Naive thymus-derived CD4-positive, alpha-beta T cell (primary cell): ENCODE measurements at regions not wholly inside any gene's neighbourhood (a gene's known extent, or its start where the extent isn't known, plus 50 kb on each side); places are given as distances from the start of the nearest gene placed in this dataset.
A peak's percentile ranks its signal among the peaks of the same experiment; 100 is the strongest.
"Not testable (repeated sequence)": the region's sequence is repeated elsewhere in the genome, so short reads cannot be mapped to it uniquely, and the experiment has no call there.

ENCODE experiments used
- ATAC-seq: fragments of 150-1000 bp; cut with Tn5 transposase; 2 replicates; pipeline ENCODE4 v1.10.0; 2021; ENCODE audit warnings: mild to moderate bottlenecking, moderate library complexity
- CTCF ChIA-PET: fragments of 350-600 bp; sonication (Branson Sonifier 250); formaldehyde crosslinking; loops from one replicate; lab custom pipeline; 2021; ENCODE audit warnings: antibody characterized with exemption; lab: Charles Lee
- POLR2A ChIA-PET: fragments of 350-600 bp; sonication (Branson Sonifier 250); formaldehyde crosslinking; loops from one replicate; lab custom pipeline; 2021; ENCODE audit warnings: antibody characterized with exemption, inconsistent platforms; lab: Charles Lee
- DNase-seq, 9 donors: peaks; one replicate each; pipeline versions ENCODE4 v3.0.0 to v3.0.0-alpha.2; 2020 to 2022; ENCODE audit warnings: mixed read lengths in 1 of 9
- H3K27ac ChIP-seq: one replicate; pipeline ENCODE4 v1.7.0; 2013; ENCODE audit warnings: mild to moderate bottlenecking, low read depth, low read length, moderate library complexity
- H3K27me3 ChIP-seq, 2 donors: one replicate each; pipeline ENCODE4 v1.7.0; 2013; ENCODE audit warnings: low read length in 2 of 2, mild to moderate bottlenecking in 2 of 2, moderate library complexity in 2 of 2; ENCODE audit not compliant: control insufficient read depth in 2 of 2, insufficient read depth in 2 of 2
- H3K36me3 ChIP-seq, 3 experiments: 1 replicate in 2 of 3; 2 replicates in 1 of 3; pipeline ENCODE4 v1.7.0; 2013; ENCODE audit warnings: low read length in 3 of 3, mild to moderate bottlenecking in 3 of 3, moderate library complexity in 1 of 3; ENCODE audit not compliant: insufficient read depth in 3 of 3, control insufficient read depth in 2 of 3
- H3K4me1 ChIP-seq, 2 donors: one replicate each; pipeline ENCODE4 v1.7.0; 2013; ENCODE audit warnings: low read length in 2 of 2, mild to moderate bottlenecking in 2 of 2, moderate library complexity in 1 of 2; ENCODE audit not compliant: control insufficient read depth in 2 of 2, insufficient read depth in 2 of 2
- H3K4me3 ChIP-seq: 2 replicates; pipeline ENCODE4 v1.7.0; 2013; ENCODE audit warnings: mild to moderate bottlenecking, low read length
- H3K9me3 ChIP-seq, 3 experiments: 1 replicate in 2 of 3; 2 replicates in 1 of 3; pipeline ENCODE4 v1.7.0; 2013; ENCODE audit warnings: low read length in 3 of 3; ENCODE audit not compliant: control insufficient read depth in 2 of 3
- H3K27ac Mint-ChIP-seq, 9 donors: one replicate each; pipeline ENCODE4 v1.8.0; 2020 to 2022; ENCODE audit warnings: mixed read lengths in 9 of 9, mild to moderate bottlenecking in 8 of 9, moderate library complexity in 5 of 9, inconsistent platforms in 2 of 9
- H3K27me3 Mint-ChIP-seq, 5 donors: one replicate each; pipeline ENCODE4 v1.8.0; 2021 to 2022; ENCODE audit warnings: mixed read lengths in 5 of 5, mild to moderate bottlenecking in 1 of 5
- H3K36me3 Mint-ChIP-seq, 5 donors: one replicate each; pipeline ENCODE4 v1.8.0; 2020 to 2022; ENCODE audit warnings: mixed read lengths in 5 of 5, mild to moderate bottlenecking in 3 of 5, inconsistent platforms in 1 of 5
- H3K4me1 Mint-ChIP-seq, 7 donors: one replicate each; pipeline ENCODE4 v1.8.0; 2020 to 2022; ENCODE audit warnings: mixed read lengths in 7 of 7, mild to moderate bottlenecking in 3 of 7, inconsistent platforms in 1 of 7
- H3K4me3 Mint-ChIP-seq, 10 donors: one replicate each; pipeline ENCODE4 v1.8.0; 2020 to 2022; ENCODE audit warnings: mild to moderate bottlenecking in 10 of 10, mixed read lengths in 10 of 10, moderate library complexity in 6 of 10, inconsistent platforms in 2 of 10
- H3K9me3 Mint-ChIP-seq, 11 donors: one replicate each; pipeline ENCODE4 v1.8.0; 2020 to 2022; ENCODE audit warnings: mixed read lengths in 11 of 11, mild to moderate bottlenecking in 4 of 11, inconsistent platforms in 1 of 11, moderate library complexity in 1 of 11
- intact Hi-C, 2 donors: fragments of 100-400 bp; cut with micrococcal nuclease; formaldehyde crosslinking; loops; one replicate each; pipeline ENCODE4 v1.15.1; 2023

- H3K4me3 Mint-ChIP-seq = no peak overlapping the region
- H3K27me3 Mint-ChIP-seq = no peaks in the 10 kb centered on the region
- POLR2A ChIA-PET = no interaction called here
- no peaks in the 10 kb centered on the region for H3K36me3 ChIP-seq
- peaks cover 0 to 23% (median 0%) of the 10 kb centered on the region in 11 donors for H3K9me3 Mint-ChIP-seq
- DNase-seq = no peak
- peaks cover 0 to 11% (median 0%) of the 10 kb centered on the region in 7 donors for H3K4me1 Mint-ChIP-seq
- intact Hi-C loops = no loop called here
- H3K27ac Mint-ChIP-seq = no peak overlapping the region
- H3K27ac ChIP-seq = no peak overlapping the region
- H3K4me1 ChIP-seq = no peaks in the 10 kb centered on the region
- no peaks in the 10 kb centered on the region for H3K9me3 ChIP-seq
- no peaks in the 10 kb centered on the region for H3K27me3 ChIP-seq
- no peak for ATAC-seq
- H3K4me3 ChIP-seq = no peak overlapping the region
- peaks cover 0 to 9% (median 0%) of the 10 kb centered on the region in 5 donors for H3K36me3 Mint-ChIP-seq
- CTCF ChIA-PET = no interaction called here
These were observed 715.2 kb downstream of the RNF144A start for GRCh38 chr2:7632420-7632819.

DNA sequence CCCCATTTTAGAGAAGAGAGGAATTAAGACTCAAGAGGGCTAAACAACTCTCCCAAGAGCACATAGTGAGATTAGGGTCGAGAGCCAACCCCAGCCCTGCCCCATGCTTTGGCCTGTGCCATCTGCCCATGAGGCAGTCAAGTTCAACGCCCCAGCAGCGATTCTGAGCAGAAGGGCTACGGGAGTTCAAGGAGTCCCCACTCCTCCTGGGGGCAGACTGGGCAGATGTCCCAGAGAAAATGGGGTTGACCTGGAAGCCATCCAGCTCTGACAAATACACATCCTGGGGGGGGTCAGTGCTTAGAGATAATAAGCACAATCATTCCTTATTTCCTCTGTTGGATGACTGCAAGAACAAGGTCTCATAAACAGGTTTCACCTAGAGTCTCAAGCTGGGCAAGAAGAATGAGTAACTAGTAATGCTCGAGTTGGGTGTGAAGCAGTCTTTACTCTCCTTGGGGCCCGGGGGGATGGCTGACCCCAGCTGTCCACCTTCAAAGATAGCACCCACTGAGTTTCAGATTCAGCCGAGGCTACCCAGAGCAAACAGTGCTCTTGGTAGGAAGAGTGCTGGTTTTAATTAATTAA lies 716.4 kb downstream of the RNF144A start:
- Mint-ChIP-seq H3K27me3 (no peaks in the 10 kb centered on the region), H3K4me3 (no peak overlapping the region), H3K27ac (no peak overlapping the region), H3K9me3 (peaks cover 0 to 25% (median 0%) of the 10 kb centered on the region in 11 donors), H3K4me1 (peaks cover 0 to 13% (median 0%) of the 10 kb centered on the region in 7 donors), H3K36me3 (peaks cover 0 to 11% (median 0%) of the 10 kb centered on the region in 5 donors)
- no peaks in the 10 kb centered on the region for H3K9me3 ChIP-seq
- no peaks in the 10 kb centered on the region for H3K36me3 ChIP-seq
- H3K4me1 ChIP-seq = no peaks in the 10 kb centered on the region
- CTCF ChIA-PET = no interaction called here
- no peak for ATAC-seq
- no peak overlapping the region for H3K27ac ChIP-seq
- POLR2A ChIA-PET = no interaction called here
- intact Hi-C loops = no loop called here
- no peaks in the 10 kb centered on the region for H3K27me3 ChIP-seq
- no peak overlapping the region for H3K4me3 ChIP-seq
- no peak for DNase-seq

GRCh38 chr2:7634409-7634808 lies 717.2 kb downstream of the RNF144A start:
- Mint-ChIP-seq H3K27ac (peak overlapping the region in 1 of 9 donors; percentile 56), H3K27me3 (no peaks in the 10 kb centered on the region), H3K4me3 (no peak overlapping the region), H3K36me3 (peaks cover 0 to 12% (median 0%) of the 10 kb centered on the region in 5 donors), H3K9me3 (peaks cover 0 to 27% (median 0%) of the 10 kb centered on the region in 11 donors), H3K4me1 (peaks cover 0 to 13% (median 0%) of the 10 kb centered on the region in 7 donors)
- ATAC-seq = no peak
- no peak for DNase-seq
- H3K27me3 ChIP-seq = no peaks in the 10 kb centered on the region
- H3K36me3 ChIP-seq = no peaks in the 10 kb centered on the region
- H3K4me1 ChIP-seq = no peaks in the 10 kb centered on the region
- H3K27ac ChIP-seq = no peak overlapping the region
- POLR2A ChIA-PET = no interaction called here
- CTCF ChIA-PET = no interaction called here
- no peak overlapping the region for H3K4me3 ChIP-seq
- no peaks in the 10 kb centered on the region for H3K9me3 ChIP-seq
- intact Hi-C loops = no loop called here

- DNase-seq (no peak), ATAC-seq (no peak)
- POLR2A ChIA-PET = no interaction called here
- Mint-ChIP-seq H3K27me3 (no peaks in the 10 kb centered on the region), H3K27ac (no peak overlapping the region), H3K36me3 (peaks cover 6 to 25% (median 14%) of the 10 kb centered on the region in 5 donors), H3K4me3 (no peak overlapping the region), H3K4me1 (peaks cover 0 to 17% (median 0%) of the 10 kb centered on the region in 7 donors), H3K9me3 (peaks cover 8 to 29% (median 19%) of the 10 kb centered on the region in 11 donors)
- intact Hi-C loops = no loop called here
- H3K27me3 ChIP-seq = no peaks in the 10 kb centered on the region
- CTCF ChIA-PET = interaction anchor here (0.7 kb wide), 1 partner anchor 542 kb away, joined by 4 read pairs; no protein-coding TSS in a partner anchor
- H3K4me1 ChIP-seq = no peaks in the 10 kb centered on the region
- H3K36me3 ChIP-seq = no peaks in the 10 kb centered on the region
- no peak overlapping the region for H3K4me3 ChIP-seq
- peaks cover 0 to 10% (median 6%) of the 10 kb centered on the region in 3 experiments for H3K9me3 ChIP-seq
- H3K27ac ChIP-seq = no peak overlapping the region
These were observed 722.3 kb downstream of the RNF144A start for GRCh38 chr2:7639476-7639875.

DNA sequence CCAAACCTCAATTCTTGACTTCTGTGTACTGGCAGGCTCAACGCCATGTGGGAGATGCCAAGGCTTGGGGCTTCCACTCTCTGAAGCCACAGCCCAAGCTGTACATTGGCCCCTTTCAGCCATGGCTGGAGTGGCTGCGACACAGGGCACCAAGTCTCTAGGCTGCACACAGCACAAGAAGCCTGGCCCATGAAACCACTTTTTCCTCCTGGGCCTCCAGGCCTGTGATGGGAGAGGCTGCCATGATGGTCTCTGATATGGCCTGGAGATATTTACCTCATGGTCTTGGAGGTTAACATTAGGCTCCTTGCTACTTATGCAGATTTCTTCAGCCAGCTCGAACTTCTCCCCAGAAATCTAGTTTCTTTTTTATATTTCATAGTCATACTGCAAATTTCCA lies 724.1 kb downstream of the RNF144A start:
- H3K27ac Mint-ChIP-seq, H3K27me3 Mint-ChIP-seq, H3K9me3 ChIP-seq, CTCF ChIA-PET, intact Hi-C loops, H3K27me3 ChIP-seq, H3K4me3 ChIP-seq, ATAC-seq, DNase-seq, H3K36me3 ChIP-seq, H3K4me1 ChIP-seq, H3K27ac ChIP-seq, H3K4me3 Mint-ChIP-seq: not testable (repeated sequence)
- POLR2A ChIA-PET = interaction anchor here (0.7 kb wide), 1 partner anchor 9 kb away, joined by 4 read pairs; no protein-coding TSS in a partner anchor
- H3K4me1 Mint-ChIP-seq = peaks cover 0 to 17% (median 1%) of the 10 kb centered on the region in 7 donors
- peaks cover 6 to 30% (median 14%) of the 10 kb centered on the region in 5 donors for H3K36me3 Mint-ChIP-seq
- peaks cover 8 to 29% (median 19%) of the 10 kb centered on the region in 11 donors for H3K9me3 Mint-ChIP-seq

DNA sequence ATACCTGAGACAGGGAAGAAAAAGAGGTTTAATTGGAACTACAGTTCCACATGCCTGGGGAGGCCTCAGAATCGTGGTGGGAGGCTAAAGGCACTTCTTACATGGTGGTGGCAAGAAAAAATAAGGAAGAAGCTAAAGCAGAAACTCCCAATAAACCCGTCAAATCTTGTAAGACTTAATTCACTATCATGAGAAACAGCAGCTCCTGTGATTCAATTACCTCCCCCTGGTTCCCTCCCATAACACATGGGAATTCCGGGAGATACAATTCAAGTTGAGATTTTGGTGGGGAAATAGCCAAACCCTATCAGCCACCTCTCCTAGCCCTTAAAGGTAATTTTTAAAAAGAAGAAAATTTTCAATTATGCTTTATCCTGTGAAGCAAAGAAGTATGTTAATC lies 728.8 kb downstream of the RNF144A start:
- Histone ChIP-seq H3K27ac (no peak overlapping the region), H3K36me3 (no peaks in the 10 kb centered on the region), H3K9me3 (peaks cover 0 to 6% (median 5%) of the 10 kb centered on the region in 3 experiments), H3K27me3 (no peaks in the 10 kb centered on the region), H3K4me1 (peaks cover 8 to 15% of the 10 kb centered on the region in 2 donors), H3K4me3 (no peak overlapping the region)
- intact Hi-C loops = no loop called here
- no peak for DNase-seq
- Mint-ChIP-seq H3K4me1 (peaks cover 10 to 50% (median 40%) of the 10 kb centered on the region in 7 donors), H3K9me3 (peaks cover 4 to 35% (median 18%) of the 10 kb centered on the region in 11 donors), H3K4me3 (no peak overlapping the region), H3K27me3 (no peaks in the 10 kb centered on the region), H3K27ac (peak overlapping the region in 1 of 9 donors; percentile 4), H3K36me3 (peaks cover 8 to 41% (median 14%) of the 10 kb centered on the region in 5 donors)
- no peak for ATAC-seq
- POLR2A ChIA-PET = no interaction called here
- CTCF ChIA-PET = no interaction called here
